Astrocyte (in vitro differentiated cells and primary cell): ENCODE measurements at regions not wholly inside any gene's neighbourhood (a gene's known extent, or its start where the extent isn't known, plus 50 kb on each side); places are given as distances from the start of the nearest gene placed in this dataset.

Source experiments
- EZH2 ChIP-seq: IDR thresholded peaks from 2 replicates; pipeline ENCODE4 v1.6.1; 2012; ENCODE audit warnings: mild to moderate bottlenecking, low read length, inconsistent platforms; ENCODE audit not compliant: insufficient read depth
- TF ChIP-seq, protein P1 (sequence below): IDR thresholded peaks from 2 replicates; pipeline ENCODE4 v1.5.1; 2011; ENCODE audit warnings: low read depth, mild to moderate bottlenecking, inconsistent platforms, low read length, moderate library complexity; ENCODE audit not compliant: insufficient read depth

DNA sequence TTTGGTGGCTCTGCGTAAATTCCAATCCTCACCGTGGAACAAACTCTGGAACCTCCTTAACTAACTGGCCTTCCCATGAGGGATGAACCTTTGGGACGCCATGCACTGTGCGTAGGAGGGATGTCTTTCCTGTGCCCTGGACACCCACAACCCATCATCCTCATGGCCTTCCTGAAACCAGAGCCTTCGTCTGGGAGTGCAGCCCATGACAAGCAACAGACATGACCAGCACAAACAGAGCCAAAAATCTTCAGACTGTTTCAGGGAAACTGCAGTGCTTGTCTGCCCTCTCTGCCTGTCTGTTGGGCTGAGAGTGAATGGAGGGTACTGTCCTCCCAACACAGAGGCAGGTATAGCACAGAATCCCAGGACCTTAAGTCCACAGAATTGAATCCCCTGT, 61.1 kb upstream of the BOC start:
- TF ChIP-seq, protein P1, sequence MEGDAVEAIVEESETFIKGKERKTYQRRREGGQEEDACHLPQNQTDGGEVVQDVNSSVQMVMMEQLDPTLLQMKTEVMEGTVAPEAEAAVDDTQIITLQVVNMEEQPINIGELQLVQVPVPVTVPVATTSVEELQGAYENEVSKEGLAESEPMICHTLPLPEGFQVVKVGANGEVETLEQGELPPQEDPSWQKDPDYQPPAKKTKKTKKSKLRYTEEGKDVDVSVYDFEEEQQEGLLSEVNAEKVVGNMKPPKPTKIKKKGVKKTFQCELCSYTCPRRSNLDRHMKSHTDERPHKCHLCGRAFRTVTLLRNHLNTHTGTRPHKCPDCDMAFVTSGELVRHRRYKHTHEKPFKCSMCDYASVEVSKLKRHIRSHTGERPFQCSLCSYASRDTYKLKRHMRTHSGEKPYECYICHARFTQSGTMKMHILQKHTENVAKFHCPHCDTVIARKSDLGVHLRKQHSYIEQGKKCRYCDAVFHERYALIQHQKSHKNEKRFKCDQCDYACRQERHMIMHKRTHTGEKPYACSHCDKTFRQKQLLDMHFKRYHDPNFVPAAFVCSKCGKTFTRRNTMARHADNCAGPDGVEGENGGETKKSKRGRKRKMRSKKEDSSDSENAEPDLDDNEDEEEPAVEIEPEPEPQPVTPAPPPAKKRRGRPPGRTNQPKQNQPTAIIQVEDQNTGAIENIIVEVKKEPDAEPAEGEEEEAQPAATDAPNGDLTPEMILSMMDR: no peak
- TF ChIP-seq EZH2: no peak
